AG09309 (cell line): ENCODE measurements at regions not wholly inside any gene's neighbourhood (a gene's known extent, or its start where the extent isn't known, plus 50 kb on each side); places are given as distances from the start of the nearest gene placed in this dataset.

Source experiments
- DNase-seq: peaks from one replicate; pipeline ENCODE4 v3.0.0-alpha.2; 2010; ENCODE audit warnings: low read depth
- H3K4me3 ChIP-seq: 2 replicates; pipeline ENCODE4 v1.5.1; 2011; ENCODE audit warnings: mild to moderate bottlenecking, low read depth, low read length, moderate library complexity; ENCODE audit not compliant: control insufficient read depth
- TF ChIP-seq, protein P1 (sequence below): IDR thresholded peaks from 2 replicates; pipeline ENCODE4 v1.5.1; 2011; ENCODE audit warnings: mild to moderate bottlenecking, low read depth, low read length, inconsistent platforms; ENCODE audit not compliant: insufficient read depth, control insufficient read depth; ENCODE audit errors: missing control alignments

- DNase-seq: no peak
- H3K4me3 ChIP-seq: no peak overlapping the region
- TF ChIP-seq, protein P1, sequence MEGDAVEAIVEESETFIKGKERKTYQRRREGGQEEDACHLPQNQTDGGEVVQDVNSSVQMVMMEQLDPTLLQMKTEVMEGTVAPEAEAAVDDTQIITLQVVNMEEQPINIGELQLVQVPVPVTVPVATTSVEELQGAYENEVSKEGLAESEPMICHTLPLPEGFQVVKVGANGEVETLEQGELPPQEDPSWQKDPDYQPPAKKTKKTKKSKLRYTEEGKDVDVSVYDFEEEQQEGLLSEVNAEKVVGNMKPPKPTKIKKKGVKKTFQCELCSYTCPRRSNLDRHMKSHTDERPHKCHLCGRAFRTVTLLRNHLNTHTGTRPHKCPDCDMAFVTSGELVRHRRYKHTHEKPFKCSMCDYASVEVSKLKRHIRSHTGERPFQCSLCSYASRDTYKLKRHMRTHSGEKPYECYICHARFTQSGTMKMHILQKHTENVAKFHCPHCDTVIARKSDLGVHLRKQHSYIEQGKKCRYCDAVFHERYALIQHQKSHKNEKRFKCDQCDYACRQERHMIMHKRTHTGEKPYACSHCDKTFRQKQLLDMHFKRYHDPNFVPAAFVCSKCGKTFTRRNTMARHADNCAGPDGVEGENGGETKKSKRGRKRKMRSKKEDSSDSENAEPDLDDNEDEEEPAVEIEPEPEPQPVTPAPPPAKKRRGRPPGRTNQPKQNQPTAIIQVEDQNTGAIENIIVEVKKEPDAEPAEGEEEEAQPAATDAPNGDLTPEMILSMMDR: no peak
Observed at GRCh38 chr6:121639021-121639420, 203.6 kb downstream of the GJA1 start.

DNA sequence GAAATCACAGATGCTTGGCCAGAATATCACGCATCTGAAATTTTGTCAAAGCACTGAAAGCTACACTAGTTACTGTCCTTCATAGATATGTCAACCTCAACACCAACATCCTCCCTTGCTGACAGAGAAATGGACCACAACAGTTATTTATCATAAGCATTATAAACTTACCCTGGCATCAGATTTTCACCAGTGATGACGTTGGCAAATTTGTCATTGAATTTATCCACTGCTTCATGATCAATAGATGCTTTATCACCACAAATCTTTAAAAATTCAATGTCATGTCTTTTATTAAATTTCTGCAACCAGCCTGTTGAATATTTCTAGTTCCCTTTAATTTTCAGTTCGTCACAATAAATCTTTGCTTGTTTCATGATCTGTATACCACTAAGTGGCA lies 205.7 kb downstream of the GJA1 start:
- no peak overlapping the region for H3K4me3 ChIP-seq
- TF ChIP-seq, protein P1: no peak
- DNase-seq: no peak

- TF ChIP-seq, protein P1: no peak
- no peak overlapping the region for H3K4me3 ChIP-seq
- no peak for DNase-seq
Observed at GRCh38 chr6:121645100-121645745, 209.8 kb downstream of the GJA1 start.

DNA sequence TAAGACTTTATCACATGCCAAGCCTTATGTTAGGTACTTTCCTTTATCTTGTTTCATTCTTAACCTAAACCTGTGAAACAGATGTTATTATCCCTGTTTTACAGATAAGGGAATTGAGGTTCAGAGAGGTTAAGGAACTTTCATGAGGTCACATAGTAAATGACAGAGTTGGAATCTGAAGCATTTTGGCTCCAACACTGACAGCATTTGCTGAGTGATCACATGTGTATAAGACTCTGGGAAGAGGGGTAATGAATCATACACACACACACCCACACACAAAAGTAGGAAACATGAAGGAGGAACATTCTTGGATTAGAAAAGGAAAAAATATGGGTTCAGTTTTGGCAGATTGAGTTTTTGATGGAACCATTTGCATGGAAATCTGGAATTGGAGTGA lies 212.5 kb downstream of the GJA1 start:
- no peak overlapping the region for H3K4me3 ChIP-seq
- DNase-seq: no peak
- TF ChIP-seq, protein P1: no peak

GRCh38 chr6:121649951-121650350 lies 214.5 kb downstream of the GJA1 start:
- TF ChIP-seq, protein P1: no peak
- DNase-seq: no peak
- H3K4me3 ChIP-seq: no peak overlapping the region

GRCh38 chr6:121651420-121651819 lies 216.0 kb downstream of the GJA1 start:
- H3K4me3 ChIP-seq: no peak overlapping the region
- no peak for DNase-seq
- TF ChIP-seq, protein P1: no peak
